SK-MEL-5 (cell line): ENCODE measurements at regions not wholly inside any gene's neighbourhood (a gene's known extent, or its start where the extent isn't known, plus 50 kb on each side); places are given as distances from the start of the nearest gene placed in this dataset.
A peak's percentile ranks its signal among the peaks of the same experiment; 100 is the strongest.

Source experiments
- DNase-seq: peaks from one replicate; pipeline ENCODE4 v3.0.0-alpha.2; 2016; ENCODE audit warnings: low read depth, low spot score
- in situ Hi-C: cut with HindIII; loops from 2 replicates; pipeline ENCODE4 v1.10.0; 2016; ENCODE audit warnings: low sequenced_read_pairs, high pct_unique_total_duplicates, low pct_unique_long_range_greater_than_20kb

GRCh38 chr12:30450872-30451271, 244.8 kb downstream of the IPO8 start:
- peak; percentile 27 for DNase-seq
- in situ Hi-C loops = no loop called here

GRCh38 chr12:30450226-30450625, 245.4 kb downstream of the IPO8 start:
- DNase-seq = no peak
- in situ Hi-C loops = no loop called here

GRCh38 chr12:30448038-30448437, 247.6 kb downstream of the IPO8 start:
- no peak for DNase-seq
- in situ Hi-C loops = no loop called here

- DNase-seq = no peak
- in situ Hi-C loops = no loop called here
Observed at GRCh38 chr12:30447061-30447750, 248.5 kb downstream of the IPO8 start.

- DNase-seq = no peak
- in situ Hi-C loops = no loop called here
Observed at GRCh38 chr12:30442461-30442860, 253.2 kb downstream of the IPO8 start.

GRCh38 chr12:30440826-30441602, 254.7 kb downstream of the IPO8 start:
- DNase-seq = peak; percentile 58
- in situ Hi-C loops = no loop called here

- in situ Hi-C loops = no loop called here
Observed at GRCh38 chr12:30439201-30439600, 256.5 kb downstream of the IPO8 start.

GRCh38 chr12:30438601-30439041, 257.0 kb downstream of the IPO8 start:
- no peak for DNase-seq
- in situ Hi-C loops = no loop called here

More at GRCh38 chr12:30439201-30439600, 256.5 kb downstream of the IPO8 start:
- DNase-seq = no peak

- in situ Hi-C loops = no loop called here
- DNase-seq = no peak
Observed at GRCh38 chr12:30437616-30438015, 258.1 kb downstream of the IPO8 start.

- in situ Hi-C loops = no loop called here
- no peak for DNase-seq
Observed at GRCh38 chr12:30437044-30437443, 258.6 kb downstream of the IPO8 start.

GRCh38 chr12:30428098-30428497, 267.6 kb downstream of the IPO8 start:
- in situ Hi-C loops = no loop called here

GRCh38 chr12:30427555-30427954, 268.1 kb downstream of the IPO8 start:
- in situ Hi-C loops = no loop called here
- DNase-seq = no peak

More at GRCh38 chr12:30428098-30428497, 267.6 kb downstream of the IPO8 start:
- no peak for DNase-seq

GRCh38 chr12:30425445-30425844, 270.2 kb downstream of the IPO8 start:
- no peak for DNase-seq
- in situ Hi-C loops = no loop called here

GRCh38 chr12:30423330-30423729, 272.3 kb downstream of the IPO8 start:
- no peak for DNase-seq
- in situ Hi-C loops = no loop called here

- in situ Hi-C loops = no loop called here
- DNase-seq = no peak
Observed at GRCh38 chr12:30422844-30423243, 272.8 kb downstream of the IPO8 start.

GRCh38 chr12:30420561-30420960, 275.1 kb downstream of the IPO8 start:
- no peak for DNase-seq
- in situ Hi-C loops = no loop called here

GRCh38 chr12:30417697-30418231, 277.9 kb downstream of the IPO8 start:
- in situ Hi-C loops = no loop called here
- no peak for DNase-seq

GRCh38 chr12:30416631-30417030, 279.0 kb downstream of the IPO8 start:
- in situ Hi-C loops = no loop called here
- DNase-seq = no peak

- in situ Hi-C loops = no loop called here
- DNase-seq = no peak
Observed at GRCh38 chr12:30415777-30416176, 279.9 kb downstream of the IPO8 start.
